Neutrophil (primary cell): ENCODE measurements at regions not wholly inside any gene's neighbourhood (a gene's known extent, or its start where the extent isn't known, plus 50 kb on each side); places are given as distances from the start of the nearest gene placed in this dataset.

ENCODE experiments used
- H3K27ac ChIP-seq: fragments of 200-600 bp; sonication (generic); 2 replicates; pipeline ENCODE4 v1.5.1; 2016; ENCODE audit warnings: mild to moderate bottlenecking, moderate library complexity
- H3K27me3 ChIP-seq: fragments of 200-600 bp; sonication (generic); 2 replicates; pipeline ENCODE4 v1.6.0; 2016; ENCODE audit warnings: mild to moderate bottlenecking
- H3K36me3 ChIP-seq: fragments of 200-600 bp; sonication (generic); 2 replicates; pipeline ENCODE4 v1.5.1; 2017
- H3K4me1 ChIP-seq, 2 experiments: fragments of 200-600 bp in 1 of 2; sonication (generic) in 1 of 2; 1 replicate in 1 of 2; 2 replicates in 1 of 2; pipeline versions ENCODE4 v1.5.1 to v1.6.1; 2013 to 2016; ENCODE audit warnings: low read depth in 1 of 2, low read length in 1 of 2, mild to moderate bottlenecking in 1 of 2, moderate library complexity in 1 of 2; ENCODE audit not compliant: control insufficient read depth in 1 of 2, insufficient read depth in 1 of 2
- H3K4me3 ChIP-seq, 2 experiments: fragments of 200-600 bp in 1 of 2; sonication (generic) in 1 of 2; 1 replicate in 1 of 2; 2 replicates in 1 of 2; pipeline ENCODE4 v1.5.1; 2013 to 2016; ENCODE audit warnings: low read depth in 1 of 2, low read length in 1 of 2, mild to moderate bottlenecking in 1 of 2, moderate library complexity in 1 of 2
- H3K9me3 ChIP-seq: fragments of 200-600 bp; sonication (generic); 2 replicates; pipeline ENCODE4 v1.5.1; 2016
- TF ChIP-seq, protein P1 (sequence below): fragments of 200-600 bp; sonication (generic); IDR thresholded peaks from 2 replicates; pipeline ENCODE4 v1.5.1; 2016; ENCODE audit warnings: antibody characterized with exemption

DNA sequence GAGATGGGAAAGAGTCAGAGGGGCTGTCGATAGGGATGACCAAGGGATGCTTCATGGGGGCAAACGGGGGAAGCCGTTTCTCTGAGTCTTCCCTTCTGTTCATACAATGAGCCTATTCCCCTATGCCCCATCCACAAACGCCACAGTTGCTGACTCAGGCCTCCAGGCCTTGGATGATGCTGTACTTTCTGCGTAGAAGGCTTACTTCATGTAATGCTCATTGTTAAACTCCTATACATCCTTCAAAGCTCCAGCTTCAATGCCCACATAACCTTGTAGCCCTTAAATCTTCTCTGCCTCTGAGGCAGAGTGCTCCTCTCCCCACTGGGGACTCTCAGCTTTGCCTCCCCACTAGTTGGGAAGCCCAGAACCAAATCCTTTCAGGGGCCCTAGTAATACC is 120.3 kb downstream of the PTPRS start:
- no peaks in the 10 kb centered on the region for H3K27me3 ChIP-seq
- H3K9me3 ChIP-seq: no peaks in the 10 kb centered on the region
- H3K4me1 ChIP-seq: no peaks in the 10 kb centered on the region
- TF ChIP-seq, protein P1, sequence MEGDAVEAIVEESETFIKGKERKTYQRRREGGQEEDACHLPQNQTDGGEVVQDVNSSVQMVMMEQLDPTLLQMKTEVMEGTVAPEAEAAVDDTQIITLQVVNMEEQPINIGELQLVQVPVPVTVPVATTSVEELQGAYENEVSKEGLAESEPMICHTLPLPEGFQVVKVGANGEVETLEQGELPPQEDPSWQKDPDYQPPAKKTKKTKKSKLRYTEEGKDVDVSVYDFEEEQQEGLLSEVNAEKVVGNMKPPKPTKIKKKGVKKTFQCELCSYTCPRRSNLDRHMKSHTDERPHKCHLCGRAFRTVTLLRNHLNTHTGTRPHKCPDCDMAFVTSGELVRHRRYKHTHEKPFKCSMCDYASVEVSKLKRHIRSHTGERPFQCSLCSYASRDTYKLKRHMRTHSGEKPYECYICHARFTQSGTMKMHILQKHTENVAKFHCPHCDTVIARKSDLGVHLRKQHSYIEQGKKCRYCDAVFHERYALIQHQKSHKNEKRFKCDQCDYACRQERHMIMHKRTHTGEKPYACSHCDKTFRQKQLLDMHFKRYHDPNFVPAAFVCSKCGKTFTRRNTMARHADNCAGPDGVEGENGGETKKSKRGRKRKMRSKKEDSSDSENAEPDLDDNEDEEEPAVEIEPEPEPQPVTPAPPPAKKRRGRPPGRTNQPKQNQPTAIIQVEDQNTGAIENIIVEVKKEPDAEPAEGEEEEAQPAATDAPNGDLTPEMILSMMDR: no peak
- no peak overlapping the region for H3K27ac ChIP-seq
- no peak overlapping the region for H3K4me3 ChIP-seq
- peaks cover 11% of the 10 kb centered on the region for H3K36me3 ChIP-seq

DNA sequence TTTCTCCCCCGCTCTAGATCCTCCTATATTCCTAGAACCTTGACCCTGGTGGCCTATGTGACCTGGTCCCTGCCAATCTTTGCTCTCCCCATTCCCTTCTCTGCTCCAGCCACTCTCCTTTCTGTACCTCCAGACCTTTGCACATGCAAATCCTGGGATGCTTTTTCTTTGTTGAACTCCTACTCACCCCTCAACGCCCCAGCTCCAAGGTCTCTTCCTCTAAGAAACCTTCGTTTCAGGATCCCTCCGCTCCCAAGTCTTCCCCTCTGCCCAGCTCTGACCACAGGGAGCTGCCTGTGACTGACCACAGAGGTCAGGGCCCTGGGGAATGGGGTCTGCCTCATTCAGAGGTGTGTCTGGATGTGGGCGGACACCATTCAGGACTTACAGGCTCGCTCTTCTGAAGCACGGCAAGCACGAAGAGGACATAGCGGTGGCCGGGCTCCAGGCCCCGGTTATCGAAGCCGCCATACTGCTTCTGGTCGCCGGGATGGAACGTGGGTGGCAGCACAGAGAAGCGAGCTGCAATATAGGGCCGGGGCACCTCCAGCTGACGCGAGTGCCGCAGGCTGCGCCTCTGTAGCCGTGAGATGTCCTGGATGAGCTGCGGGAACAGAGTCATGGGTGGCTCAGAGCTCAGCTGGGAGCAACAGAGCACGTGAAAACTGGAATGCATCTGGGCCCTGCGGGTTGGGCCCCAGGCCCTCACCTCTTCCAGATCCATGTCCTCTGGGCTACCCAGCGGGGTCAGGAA is 120.9 kb downstream of the PTPRS start:
- H3K4me1 ChIP-seq: no peaks in the 10 kb centered on the region
- no peak overlapping the region for H3K4me3 ChIP-seq
- H3K9me3 ChIP-seq: no peaks in the 10 kb centered on the region
- no peak overlapping the region for H3K27ac ChIP-seq
- TF ChIP-seq, protein P1: no peak
- no peaks in the 10 kb centered on the region for H3K27me3 ChIP-seq
- peaks cover 11% of the 10 kb centered on the region for H3K36me3 ChIP-seq

DNA sequence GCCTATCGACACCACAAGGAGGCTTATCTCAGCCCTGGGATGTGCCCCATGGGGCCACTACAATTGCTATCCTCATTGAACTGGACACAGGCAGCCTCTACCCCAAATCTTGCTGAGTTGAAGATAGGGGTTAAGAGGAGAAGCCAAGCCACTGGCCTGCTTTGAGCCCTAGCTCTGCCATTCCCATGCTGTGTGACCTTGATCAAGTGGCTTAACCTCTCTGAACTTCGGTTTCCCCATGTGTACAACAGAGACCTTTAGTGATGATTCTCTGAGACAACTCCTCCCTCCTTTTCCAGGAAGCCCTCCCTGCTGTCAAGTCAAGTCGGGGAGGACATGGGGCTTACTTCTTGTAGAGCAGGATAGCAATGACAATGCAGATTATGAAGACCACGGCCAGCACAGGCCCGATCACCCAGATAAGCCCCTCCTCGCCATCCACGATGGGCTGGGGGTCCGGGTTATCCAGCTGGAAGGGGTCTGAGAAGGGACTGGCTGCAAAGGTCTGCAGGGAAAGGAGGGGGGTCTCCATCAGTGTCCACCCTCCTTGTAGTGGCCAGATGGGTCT is 121.6 kb downstream of the PTPRS start:
- Histone ChIP-seq H3K9me3 (no peaks in the 10 kb centered on the region), H3K27ac (no peak overlapping the region), H3K4me1 (no peaks in the 10 kb centered on the region), H3K27me3 (no peaks in the 10 kb centered on the region), H3K36me3 (peaks cover 14% of the 10 kb centered on the region), H3K4me3 (no peak overlapping the region)
- TF ChIP-seq, protein P1: no peak

DNA sequence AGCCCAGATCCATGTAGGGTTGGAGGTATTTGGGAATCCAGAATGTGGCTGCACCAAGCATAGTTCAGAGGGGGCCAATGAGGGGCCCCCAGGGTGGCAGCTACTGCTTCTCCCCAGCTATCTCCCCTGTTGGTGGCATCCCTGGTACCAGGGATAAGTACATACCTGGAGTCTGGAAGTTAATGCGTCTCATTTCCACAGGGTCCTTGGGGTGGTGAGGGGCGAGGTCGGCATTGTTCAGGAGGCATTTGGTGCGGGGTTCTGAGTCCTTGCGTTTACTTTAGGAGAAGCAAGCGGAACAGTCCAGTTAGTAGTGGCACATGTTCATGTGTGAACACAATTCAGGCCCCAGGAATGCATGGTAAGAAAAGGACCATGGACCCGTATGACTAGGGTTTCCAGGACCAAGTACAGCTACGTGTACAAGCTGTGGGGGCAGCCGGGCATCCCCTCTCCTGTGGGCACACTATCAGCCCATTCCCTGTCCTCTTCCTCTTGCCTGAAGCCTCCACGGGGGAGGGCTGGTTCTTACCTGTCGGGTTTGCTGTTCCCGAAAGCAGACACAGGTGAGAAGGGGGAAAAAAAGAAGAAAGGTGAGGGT is 122.3 kb downstream of the PTPRS start:
- Histone ChIP-seq H3K27ac (no peak overlapping the region), H3K9me3 (no peaks in the 10 kb centered on the region), H3K27me3 (no peaks in the 10 kb centered on the region), H3K36me3 (peaks cover 14% of the 10 kb centered on the region), H3K4me1 (no peaks in the 10 kb centered on the region), H3K4me3 (no peak overlapping the region)
- TF ChIP-seq, protein P1: no peak

DNA sequence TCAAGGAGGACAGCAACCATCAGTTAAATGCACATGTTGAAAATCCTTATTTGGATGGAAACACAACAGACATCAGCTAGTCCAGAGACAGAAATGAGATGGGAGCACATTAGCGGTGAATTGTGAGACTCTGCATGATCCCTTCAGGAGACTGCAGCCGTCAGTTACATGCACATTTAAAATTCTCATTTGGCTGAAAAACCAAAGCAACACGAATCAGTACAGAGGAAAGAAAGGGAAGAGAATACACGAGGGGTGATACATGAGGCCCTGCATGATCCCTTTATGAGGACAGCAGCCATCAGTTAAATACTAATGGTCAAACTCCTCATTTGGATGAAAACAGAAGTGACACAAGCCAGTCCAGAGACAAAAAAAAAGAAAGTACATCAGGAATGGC is 123.4 kb downstream of the PTPRS start:
- Histone ChIP-seq H3K36me3 (peaks cover 14% of the 10 kb centered on the region), H3K27me3 (no peaks in the 10 kb centered on the region), H3K27ac (no peak overlapping the region), H3K4me1 (no peaks in the 10 kb centered on the region), H3K9me3 (no peaks in the 10 kb centered on the region), H3K4me3 (no peak overlapping the region)
- TF ChIP-seq, protein P1: no peak
